AG10803 (cell line): ENCODE measurements at regions not wholly inside any gene's neighbourhood (a gene's known extent, or its start where the extent isn't known, plus 50 kb on each side); places are given as distances from the start of the nearest gene placed in this dataset.
A peak's percentile ranks its signal among the peaks of the same experiment; 100 is the strongest.

Experiments used
- DNase-seq: peaks from one replicate; pipeline ENCODE4 v3.0.0; 2010; ENCODE audit warnings: low read depth
- H3K4me3 ChIP-seq: 2 replicates; pipeline ENCODE4 v1.5.1; 2011; ENCODE audit warnings: mild to moderate bottlenecking, low read length, control low read depth
- CTCF ChIP-seq: conservative IDR thresholded peaks from 2 replicates; pipeline ENCODE4 v1.5.1; 2011; ENCODE audit warnings: mild to moderate bottlenecking, low read length, control low read depth, inconsistent platforms

- DNase-seq = no peak
- no peak overlapping the region for H3K4me3 ChIP-seq
- no peak for TF ChIP-seq CTCF
Observed at GRCh38 chr7:131691454-131692130, 135.2 kb upstream of the PODXL start.

- DNase-seq = no peak
- no peak overlapping the region for H3K4me3 ChIP-seq
- TF ChIP-seq CTCF = no peak
Observed at GRCh38 chr7:131690441-131690840, 134.0 kb upstream of the PODXL start.

- no peak for TF ChIP-seq CTCF
- no peak overlapping the region for H3K4me3 ChIP-seq
- no peak for DNase-seq
Observed at GRCh38 chr7:131689662-131690234, 133.3 kb upstream of the PODXL start.

- peak; percentile 99 for TF ChIP-seq CTCF
- H3K4me3 ChIP-seq = no peak overlapping the region
- DNase-seq = peak; percentile 43
Observed at GRCh38 chr7:131688738-131689661, 132.6 kb upstream of the PODXL start.

- no peak for DNase-seq
- H3K4me3 ChIP-seq = no peak overlapping the region
- TF ChIP-seq CTCF = no peak
Observed at GRCh38 chr7:131687296-131687695, 130.9 kb upstream of the PODXL start.

- no peak overlapping the region for H3K4me3 ChIP-seq
- no peak for DNase-seq
- TF ChIP-seq CTCF = no peak
Observed at GRCh38 chr7:131686833-131687232, 130.4 kb upstream of the PODXL start.
